Naive B cell (primary cell): ENCODE measurements at regions not wholly inside any gene's neighbourhood (a gene's known extent, or its start where the extent isn't known, plus 50 kb on each side); places are given as distances from the start of the nearest gene placed in this dataset.

ENCODE experiments used
- ATAC-seq, 2 donors: fragments of 150-1000 bp; cut with Tn5 transposase; 2 replicates each; pipeline ENCODE4 v1.10.0; 2021; ENCODE audit warnings: low read depth in 2 of 2, mild to moderate bottlenecking in 2 of 2, moderate library complexity in 2 of 2
- DNase-seq: peaks from one replicate; pipeline ENCODE4 v3.0.0; 2022
- H3K27ac Mint-ChIP-seq, 6 donors: one replicate each; pipeline ENCODE4 v1.8.0; 2020 to 2022; ENCODE audit warnings: mild to moderate bottlenecking in 6 of 6, mixed read lengths in 6 of 6, moderate library complexity in 5 of 6, inconsistent platforms in 2 of 6
- H3K27me3 Mint-ChIP-seq, 3 donors: one replicate each; pipeline ENCODE4 v1.8.0; 2021 to 2022; ENCODE audit warnings: mixed read lengths in 3 of 3, mild to moderate bottlenecking in 1 of 3
- H3K36me3 Mint-ChIP-seq, 2 donors: one replicate each; pipeline ENCODE4 v1.8.0; 2020 to 2022; ENCODE audit warnings: mixed read lengths in 2 of 2, inconsistent platforms in 1 of 2, mild to moderate bottlenecking in 1 of 2
- H3K4me1 Mint-ChIP-seq, 3 donors: one replicate each; pipeline ENCODE4 v1.8.0; 2020 to 2022; ENCODE audit warnings: mixed read lengths in 3 of 3, inconsistent platforms in 1 of 3, mild to moderate bottlenecking in 1 of 3, moderate library complexity in 1 of 3
- H3K4me3 Mint-ChIP-seq, 8 donors: one replicate each; pipeline ENCODE4 v1.8.0; 2020 to 2022; ENCODE audit warnings: mild to moderate bottlenecking in 8 of 8, mixed read lengths in 8 of 8, moderate library complexity in 8 of 8, inconsistent platforms in 2 of 8
- H3K9me3 Mint-ChIP-seq, 7 donors: one replicate each; pipeline ENCODE4 v1.8.0; 2020 to 2022; ENCODE audit warnings: mixed read lengths in 7 of 7, mild to moderate bottlenecking in 5 of 7, inconsistent platforms in 2 of 7, moderate library complexity in 1 of 7

DNA sequence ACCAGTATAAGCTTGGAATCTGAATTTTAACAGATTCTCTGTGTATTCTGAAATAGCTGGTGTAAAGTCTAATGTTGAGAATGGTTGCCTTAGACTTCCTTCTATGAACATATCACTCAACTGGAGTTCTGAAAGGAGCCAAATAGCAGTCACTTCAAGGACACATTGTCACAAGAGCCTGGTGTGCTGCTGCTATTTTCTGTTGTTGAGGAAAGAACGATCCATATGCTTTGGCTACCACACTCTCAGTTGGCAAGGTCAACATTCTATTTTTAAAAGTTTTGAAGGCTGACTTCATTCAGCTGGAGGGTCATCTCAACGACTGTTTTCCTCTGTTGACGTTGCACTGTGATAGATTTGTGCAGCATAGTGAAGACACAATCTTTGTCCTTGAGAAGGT lies 248.7 kb downstream of the TUSC7 start:
- no peak overlapping the region for H3K27ac Mint-ChIP-seq
- ATAC-seq (no peak), DNase-seq (no peak)
- peaks cover 0 to 4% (median 0%) of the 10 kb centered on the region in 3 donors for H3K27me3 Mint-ChIP-seq
- no peak overlapping the region for H3K4me3 Mint-ChIP-seq
- H3K9me3 Mint-ChIP-seq = no peaks in the 10 kb centered on the region
- H3K4me1 Mint-ChIP-seq = peaks cover 0 to 2% (median 0%) of the 10 kb centered on the region in 3 donors
- H3K36me3 Mint-ChIP-seq = no peaks in the 10 kb centered on the region

DNA sequence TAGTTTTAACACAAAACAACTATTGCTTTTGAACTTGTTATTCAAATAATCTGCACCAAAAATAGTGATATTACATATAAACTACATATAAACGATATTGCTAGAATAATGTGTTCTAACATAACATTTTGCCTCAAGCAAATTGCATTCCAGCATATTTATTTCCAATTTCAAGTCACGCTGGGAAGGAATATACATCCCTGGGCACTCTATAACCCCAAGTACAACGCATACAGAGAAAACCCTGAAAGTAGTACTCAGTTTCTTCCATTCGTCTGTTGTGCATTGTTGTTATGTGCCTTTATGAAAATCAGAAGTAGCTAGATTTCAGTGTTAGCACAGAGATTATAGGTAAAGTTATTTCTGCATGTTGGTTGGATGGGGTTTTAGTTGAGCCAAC lies 251.5 kb downstream of the TUSC7 start:
- Mint-ChIP-seq H3K36me3 (no peaks in the 10 kb centered on the region), H3K27ac (no peak overlapping the region), H3K27me3 (no peaks in the 10 kb centered on the region), H3K4me3 (no peak overlapping the region), H3K9me3 (no peaks in the 10 kb centered on the region), H3K4me1 (peaks cover 0 to 2% (median 0%) of the 10 kb centered on the region in 3 donors)
- DNase-seq (no peak), ATAC-seq (no peak)

DNA sequence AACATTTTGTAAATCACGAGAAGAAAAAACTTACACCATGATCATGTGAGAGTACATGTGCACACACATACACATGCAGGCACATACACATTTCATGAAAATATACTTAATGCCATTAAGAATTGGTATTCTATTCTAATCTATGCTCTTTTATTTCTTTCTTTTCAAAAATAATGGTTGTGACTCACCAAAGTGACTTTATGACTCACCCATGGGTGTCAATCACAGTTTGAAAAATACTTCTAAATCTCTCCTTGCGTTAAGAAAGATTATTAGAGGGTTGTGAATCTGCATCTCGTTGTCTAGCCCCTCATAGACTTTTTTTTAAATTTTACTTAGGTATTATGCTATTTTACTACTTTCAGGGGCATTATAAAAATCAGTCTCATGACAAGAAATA lies 254.2 kb downstream of the TUSC7 start:
- ATAC-seq (no peak), DNase-seq (no peak)
- H3K4me1 Mint-ChIP-seq = peaks cover 0 to 2% (median 0%) of the 10 kb centered on the region in 3 donors
- H3K27ac Mint-ChIP-seq = no peak overlapping the region
- H3K9me3 Mint-ChIP-seq = no peaks in the 10 kb centered on the region
- H3K27me3 Mint-ChIP-seq = no peaks in the 10 kb centered on the region
- no peaks in the 10 kb centered on the region for H3K36me3 Mint-ChIP-seq
- no peak overlapping the region for H3K4me3 Mint-ChIP-seq

DNA sequence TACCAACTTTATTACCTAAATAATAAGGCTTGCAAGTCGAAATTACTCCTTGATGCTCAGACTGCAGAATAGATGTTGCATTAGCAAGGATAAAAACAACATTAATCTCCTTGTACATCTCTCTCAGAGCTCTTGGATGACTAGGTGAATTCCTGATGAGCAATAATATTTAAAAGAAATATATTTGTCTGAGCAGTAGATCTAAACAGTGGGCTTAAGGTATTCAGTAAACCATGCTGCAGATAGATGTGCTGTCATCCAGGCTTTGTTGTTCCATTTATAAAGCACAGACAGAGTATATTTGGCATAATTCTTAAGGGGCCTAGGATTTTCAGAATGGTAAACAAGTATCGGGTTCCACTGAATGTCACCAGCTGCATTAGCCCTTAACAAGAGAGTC lies 257.1 kb downstream of the TUSC7 start:
- no peak for DNase-seq
- Mint-ChIP-seq H3K36me3 (no peaks in the 10 kb centered on the region), H3K4me1 (no peaks in the 10 kb centered on the region), H3K27ac (no peak overlapping the region), H3K27me3 (no peaks in the 10 kb centered on the region), H3K4me3 (no peak overlapping the region), H3K9me3 (no peaks in the 10 kb centered on the region)
- no peak for ATAC-seq

DNA sequence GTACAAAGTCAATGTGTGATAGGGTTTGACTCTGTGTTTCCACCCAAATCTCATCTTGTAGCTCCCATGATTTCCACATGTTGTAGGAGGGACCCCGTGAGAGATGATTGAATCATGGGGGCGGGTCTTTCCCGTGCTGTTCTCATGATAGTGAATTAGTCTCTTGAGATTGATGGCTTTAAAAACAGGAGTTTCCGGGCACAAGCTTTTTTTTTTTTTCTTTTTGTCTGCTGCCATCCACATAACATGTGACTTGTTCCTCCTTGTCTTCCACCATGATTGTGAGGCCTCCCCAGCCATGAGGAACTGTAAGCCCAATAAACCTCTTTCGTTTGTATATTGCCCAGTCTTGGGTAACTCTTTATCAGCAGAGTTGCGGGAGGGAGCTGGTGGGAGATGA lies 259.6 kb downstream of the TUSC7 start:
- H3K4me3 Mint-ChIP-seq = no peak overlapping the region
- ATAC-seq (no peak), DNase-seq (no peak)
- no peaks in the 10 kb centered on the region for H3K36me3 Mint-ChIP-seq
- no peaks in the 10 kb centered on the region for H3K9me3 Mint-ChIP-seq
- H3K27me3 Mint-ChIP-seq = no peaks in the 10 kb centered on the region
- H3K27ac Mint-ChIP-seq = no peak overlapping the region
- no peaks in the 10 kb centered on the region for H3K4me1 Mint-ChIP-seq

DNA sequence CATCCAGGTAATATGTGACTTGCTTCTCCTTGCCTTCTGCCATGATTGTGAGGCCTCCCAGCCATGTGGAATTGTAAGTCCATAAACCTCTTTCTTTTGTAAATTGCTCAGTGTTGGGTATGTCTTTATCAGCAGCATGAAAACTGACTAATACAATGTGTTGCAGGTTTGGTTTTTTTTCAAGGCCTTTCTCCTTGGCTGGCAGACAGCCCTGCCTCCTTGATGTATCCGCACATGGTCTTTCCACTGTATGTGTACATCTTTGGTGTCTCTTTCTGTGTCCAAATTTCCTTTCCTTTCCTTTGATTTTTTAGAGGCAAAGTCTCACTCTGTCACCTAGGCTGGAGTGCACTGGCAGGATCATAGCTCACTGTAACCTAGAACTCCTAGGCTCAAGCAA lies 260.1 kb downstream of the TUSC7 start:
- no peaks in the 10 kb centered on the region for H3K4me1 Mint-ChIP-seq
- no peaks in the 10 kb centered on the region for H3K36me3 Mint-ChIP-seq
- H3K4me3 Mint-ChIP-seq = no peak overlapping the region
- no peaks in the 10 kb centered on the region for H3K27me3 Mint-ChIP-seq
- peak overlapping the region in 1 of 6 donors; percentile 57 for H3K27ac Mint-ChIP-seq
- DNase-seq = no peak
- no peaks in the 10 kb centered on the region for H3K9me3 Mint-ChIP-seq
- ATAC-seq = no peak

DNA sequence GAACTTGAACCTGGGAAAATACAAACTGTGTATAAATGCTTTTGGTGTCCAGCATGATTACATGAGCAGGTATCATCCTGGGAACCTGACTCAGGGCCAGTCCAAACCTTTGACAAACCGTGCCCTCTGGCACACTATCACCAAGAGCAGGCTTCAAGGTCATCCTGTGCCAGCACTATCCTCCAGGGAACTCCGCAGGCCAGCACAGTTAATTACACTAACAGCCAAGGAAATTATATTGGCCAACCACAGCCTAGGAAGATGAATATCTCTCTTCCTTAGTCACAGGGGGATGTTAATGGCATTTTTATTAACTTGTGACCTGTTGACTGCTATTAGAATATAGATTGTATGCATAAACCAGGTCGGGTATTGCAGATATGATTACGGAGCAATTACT lies 262.0 kb downstream of the TUSC7 start:
- Mint-ChIP-seq H3K27ac (no peak overlapping the region), H3K4me3 (no peak overlapping the region), H3K4me1 (no peaks in the 10 kb centered on the region), H3K9me3 (no peaks in the 10 kb centered on the region), H3K27me3 (no peaks in the 10 kb centered on the region), H3K36me3 (no peaks in the 10 kb centered on the region)
- ATAC-seq = no peak
- no peak for DNase-seq

DNA sequence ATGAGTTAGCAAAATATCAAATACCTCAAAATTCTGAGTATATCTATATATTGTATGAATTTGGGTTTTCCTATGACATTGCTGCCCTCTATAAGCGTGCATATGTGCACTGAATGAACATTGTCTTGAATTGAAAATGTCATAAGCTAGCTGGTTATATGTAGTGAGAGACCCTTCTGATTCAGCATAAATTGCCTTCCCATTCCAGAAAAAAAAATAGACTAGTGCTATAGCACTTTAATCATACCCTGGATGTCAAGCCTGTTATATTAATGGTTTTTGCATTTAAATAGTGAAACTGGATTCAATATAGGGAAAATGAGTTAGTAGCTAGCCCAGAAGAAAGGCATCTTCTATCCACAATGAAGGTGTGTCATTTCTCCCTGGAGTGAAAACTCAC lies 265.1 kb downstream of the TUSC7 start:
- no peak overlapping the region for H3K4me3 Mint-ChIP-seq
- DNase-seq (no peak), ATAC-seq (no peak)
- no peaks in the 10 kb centered on the region for H3K9me3 Mint-ChIP-seq
- no peak overlapping the region for H3K27ac Mint-ChIP-seq
- H3K4me1 Mint-ChIP-seq = no peaks in the 10 kb centered on the region
- no peaks in the 10 kb centered on the region for H3K27me3 Mint-ChIP-seq
- no peaks in the 10 kb centered on the region for H3K36me3 Mint-ChIP-seq

DNA sequence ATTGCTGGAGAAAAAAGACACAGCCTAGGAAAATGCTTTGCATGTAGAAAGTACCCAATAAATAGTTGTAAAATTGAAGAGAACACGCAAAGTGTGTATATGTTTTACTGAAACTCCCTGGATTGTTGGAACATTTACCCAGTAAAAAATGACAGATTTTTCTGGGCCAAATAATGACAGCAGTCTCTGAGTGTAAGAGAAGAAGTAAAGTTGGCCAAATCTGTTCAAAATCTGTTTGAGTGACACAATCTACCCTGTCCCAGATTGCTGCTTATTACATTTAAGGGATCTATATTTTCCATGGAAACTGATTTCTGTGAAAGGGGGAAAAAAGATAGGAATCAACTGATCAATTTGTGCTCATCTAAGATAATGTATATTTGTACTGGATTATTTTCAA lies 267.9 kb downstream of the TUSC7 start:
- H3K4me1 Mint-ChIP-seq = no peaks in the 10 kb centered on the region
- no peak overlapping the region for H3K4me3 Mint-ChIP-seq
- H3K27me3 Mint-ChIP-seq = no peaks in the 10 kb centered on the region
- H3K36me3 Mint-ChIP-seq = no peaks in the 10 kb centered on the region
- no peak for DNase-seq
- ATAC-seq = no peak
- H3K27ac Mint-ChIP-seq = no peak overlapping the region
- no peaks in the 10 kb centered on the region for H3K9me3 Mint-ChIP-seq

DNA sequence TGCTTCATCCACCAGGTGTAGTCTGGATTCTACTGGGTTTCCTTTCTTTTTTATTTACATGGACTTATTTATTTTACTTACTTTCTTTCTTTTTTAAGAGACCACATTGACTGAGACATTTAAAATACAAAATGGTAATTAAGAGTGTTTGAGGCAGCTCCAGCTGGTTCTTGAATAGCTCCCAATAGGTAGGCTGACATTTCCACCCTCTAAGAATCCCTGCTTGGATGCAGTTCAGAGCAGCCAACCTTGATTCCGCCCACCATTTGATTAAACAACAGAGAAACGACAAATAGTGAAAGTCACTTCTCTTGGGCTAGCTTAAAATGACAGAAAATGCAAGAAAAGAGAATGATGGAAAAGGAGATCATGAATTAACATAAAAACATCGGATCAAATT lies 270.5 kb downstream of the TUSC7 start:
- Mint-ChIP-seq H3K4me3 (no peak overlapping the region), H3K36me3 (no peaks in the 10 kb centered on the region), H3K27ac (no peak overlapping the region), H3K4me1 (no peaks in the 10 kb centered on the region), H3K9me3 (no peaks in the 10 kb centered on the region), H3K27me3 (no peaks in the 10 kb centered on the region)
- ATAC-seq (no peak), DNase-seq (no peak)

DNA sequence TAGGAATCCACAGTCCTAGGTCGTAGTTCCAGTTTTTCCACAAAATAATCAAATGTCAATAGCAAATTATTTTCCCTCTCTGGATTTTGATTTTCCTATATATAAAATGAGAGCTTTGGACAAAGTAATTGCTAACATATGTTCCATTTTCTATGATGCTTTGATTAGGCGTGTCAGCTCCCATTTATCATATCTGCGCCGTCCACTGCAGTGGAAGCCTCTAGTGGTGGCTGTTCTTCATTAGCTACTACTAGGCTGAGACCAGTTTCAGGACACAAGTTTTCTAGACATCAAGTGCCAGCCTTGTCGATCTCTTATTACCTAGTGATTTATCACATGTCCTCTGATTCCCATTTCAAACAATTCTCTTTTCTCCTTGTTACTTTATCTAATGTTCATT lies 271.5 kb downstream of the TUSC7 start:
- Mint-ChIP-seq H3K4me3 (no peak overlapping the region), H3K36me3 (no peaks in the 10 kb centered on the region), H3K27me3 (no peaks in the 10 kb centered on the region), H3K27ac (no peak overlapping the region), H3K9me3 (peaks cover 0 to 6% (median 0%) of the 10 kb centered on the region in 7 donors), H3K4me1 (no peaks in the 10 kb centered on the region)
- ATAC-seq (no peak), DNase-seq (no peak)

DNA sequence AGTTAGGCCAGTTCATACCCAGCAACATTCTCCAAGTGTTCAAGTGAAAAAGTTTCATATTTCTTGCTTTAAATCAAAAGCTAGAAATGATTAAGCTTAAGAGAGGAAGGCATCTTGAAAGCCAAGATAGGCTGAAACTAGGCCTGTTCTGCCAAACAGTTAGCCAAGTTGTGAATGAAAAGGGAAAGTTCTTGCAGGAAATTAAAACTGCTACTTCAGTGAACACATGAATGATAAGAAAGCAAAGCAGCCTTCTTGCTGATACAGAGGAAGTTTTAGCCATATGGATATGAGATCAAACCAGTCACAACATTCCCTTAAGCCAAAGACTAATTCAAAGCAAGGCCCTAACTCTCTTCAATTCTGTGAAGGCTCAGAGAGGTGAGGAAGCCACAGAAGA lies 274.7 kb downstream of the TUSC7 start:
- Mint-ChIP-seq H3K27ac (no peak overlapping the region), H3K4me3 (no peak overlapping the region), H3K9me3 (peaks cover 0 to 6% (median 0%) of the 10 kb centered on the region in 7 donors)

DNA sequence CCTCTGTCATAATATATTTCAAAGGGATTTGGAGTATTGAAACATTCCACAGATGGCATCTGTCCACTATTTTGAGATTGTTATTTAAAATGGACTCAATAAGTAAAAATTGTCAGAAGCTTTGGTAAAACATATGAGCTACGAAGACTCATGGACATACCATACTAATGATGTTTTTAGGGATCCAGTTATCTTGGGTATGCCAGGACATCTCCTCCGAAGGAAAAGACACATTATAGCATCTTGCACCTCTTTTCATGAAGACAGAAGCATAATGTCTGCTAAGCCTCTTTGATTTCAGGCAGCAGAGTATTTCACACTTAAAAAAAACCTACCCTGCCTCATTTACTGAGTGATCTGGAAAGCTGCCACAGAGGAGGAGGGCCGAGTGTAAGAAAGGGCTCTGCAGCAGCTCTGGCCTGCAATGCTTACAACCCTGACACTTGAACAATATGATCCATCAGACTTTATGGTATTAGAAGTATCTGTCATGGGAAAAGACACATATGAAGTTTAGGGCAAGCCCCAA lies 284.8 kb downstream of the TUSC7 start:
- no peaks in the 10 kb centered on the region for H3K4me1 Mint-ChIP-seq
- H3K9me3 Mint-ChIP-seq = peaks cover 0 to 3% (median 0%) of the 10 kb centered on the region in 7 donors
- no peak for ATAC-seq
- no peak overlapping the region for H3K4me3 Mint-ChIP-seq
- DNase-seq = no peak
- no peak overlapping the region for H3K27ac Mint-ChIP-seq
- H3K36me3 Mint-ChIP-seq = no peaks in the 10 kb centered on the region
- no peaks in the 10 kb centered on the region for H3K27me3 Mint-ChIP-seq

More for the DNA sequence above, 274.7 kb downstream of the TUSC7 start:
- H3K27me3 Mint-ChIP-seq = no peaks in the 10 kb centered on the region
- ATAC-seq (no peak), DNase-seq (no peak)
- H3K36me3 Mint-ChIP-seq = no peaks in the 10 kb centered on the region
- H3K4me1 Mint-ChIP-seq = no peaks in the 10 kb centered on the region

DNA sequence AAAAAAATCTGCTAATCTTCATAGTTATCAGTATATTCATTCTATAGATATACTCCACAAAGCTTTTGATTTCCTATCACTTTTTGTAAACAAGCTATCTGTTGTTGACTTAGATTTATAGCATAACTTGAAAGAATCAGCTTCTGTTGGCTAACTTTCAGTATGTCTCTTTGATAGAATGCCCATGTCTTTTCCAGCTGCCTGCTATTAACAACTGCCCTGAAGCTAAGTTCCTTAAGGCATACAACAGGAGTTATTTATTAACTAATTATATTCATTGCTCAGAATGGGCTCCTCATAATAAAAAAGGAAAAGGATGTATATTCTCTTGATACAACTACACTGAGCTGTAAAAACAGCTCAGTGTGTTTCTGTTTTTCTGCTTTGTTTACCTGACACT lies 293.9 kb downstream of the TUSC7 start:
- ATAC-seq = no peak
- Mint-ChIP-seq H3K36me3 (no peaks in the 10 kb centered on the region), H3K27me3 (no peaks in the 10 kb centered on the region), H3K9me3 (no peaks in the 10 kb centered on the region), H3K4me1 (no peaks in the 10 kb centered on the region), H3K4me3 (no peak overlapping the region), H3K27ac (no peak overlapping the region)
- DNase-seq = no peak

DNA sequence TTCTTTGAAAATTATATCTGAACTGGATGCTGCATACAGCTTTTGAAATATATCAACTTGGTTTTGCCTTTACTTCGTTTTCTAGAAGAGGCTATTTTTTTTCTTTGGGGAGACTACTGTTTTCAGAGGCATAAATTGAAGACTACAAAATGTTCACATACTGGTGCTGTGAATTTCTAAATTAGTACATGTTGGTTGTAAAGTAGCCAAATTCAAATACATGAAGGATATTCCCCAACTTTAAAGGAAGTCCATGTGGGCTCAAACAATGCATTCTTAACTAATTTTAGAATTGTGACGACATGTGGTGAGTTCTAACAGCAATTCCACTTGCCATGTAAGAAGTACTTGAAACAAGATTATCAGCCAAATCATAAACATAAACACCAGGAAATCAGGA lies 295.7 kb downstream of the TUSC7 start:
- ATAC-seq (no peak), DNase-seq (no peak)
- no peaks in the 10 kb centered on the region for H3K4me1 Mint-ChIP-seq
- no peaks in the 10 kb centered on the region for H3K27me3 Mint-ChIP-seq
- H3K4me3 Mint-ChIP-seq = no peak overlapping the region
- no peaks in the 10 kb centered on the region for H3K36me3 Mint-ChIP-seq
- H3K27ac Mint-ChIP-seq = no peak overlapping the region
- no peaks in the 10 kb centered on the region for H3K9me3 Mint-ChIP-seq
